GM12878 (cell line): ENCODE measurements at regions not wholly inside any gene's neighbourhood (a gene's known extent, or its start where the extent isn't known, plus 50 kb on each side); places are given as distances from the start of the nearest gene placed in this dataset.

Experiments
- ATAC-seq: fragments of 200-7000 bp; cut with Tn5 transposase; 3 replicates; pipeline ENCODE4 v1.9.1; 2020; ENCODE audit warnings: mild to moderate bottlenecking, moderate library complexity
- BruUV-seq: library from RNA; stranded (reverse); fragments of 400-500 nt; replicated peaks from 2 replicates; lab custom pipeline; 2021; lab: Mats Ljungman, UMichigan
- CTCF ChIA-PET: fragments of 300-600 bp; sonication (Branson Sonifier 250); formaldehyde crosslinking; extraction: SDS; loops from one replicate; lab custom pipeline; 2021; ENCODE audit warnings: inconsistent platforms; lab: Yijun Ruan, JAX
- POLR2A ChIA-PET: fragments of 350-600 bp; formaldehyde crosslinking; extraction: SDS; loops from one replicate; lab custom pipeline; 2021; ENCODE audit warnings: inconsistent platforms; lab: Charles Lee
- RAD21 ChIA-PET: fragments of 300-600 bp; sonication (Branson Sonifier 250); formaldehyde crosslinking; loops from one replicate; lab custom pipeline; 2023; ENCODE audit warnings: antibody characterized with exemption; ENCODE audit not compliant: unreplicated experiment; lab: Charles Lee
- SMC1A ChIA-PET: fragments of 300-600 bp; sonication (Branson Sonifier 250); formaldehyde crosslinking; loops from one replicate; lab custom pipeline; 2023; ENCODE audit not compliant: unreplicated experiment, uncharacterized antibody; lab: Charles Lee
- DNase-seq: peaks from one replicate; pipeline ENCODE4 v3.0.0-alpha.2; 2011; ENCODE audit warnings: low read depth, low spot score
- FAIRE-seq: peaks from 3 replicates; lab custom pipeline; 2011; peaks lifted over from hg19 to GRCh38; lab: Jason Lieb, UNC
- H2AFZ ChIP-seq: 2 replicates; pipeline ENCODE4 v1.6.0; 2011; ENCODE audit warnings: low read depth, low read length, control low read depth; ENCODE audit not compliant: control insufficient read depth
- H3K27ac ChIP-seq: 2 replicates; pipeline ENCODE4 v1.5.1; 2011; ENCODE audit warnings: control low read depth; ENCODE audit not compliant: control insufficient read depth, insufficient read depth
- H3K27me3 ChIP-seq, 2 experiments: replicated peaks in 1 of 2; 2 replicates each; pipeline versions ENCODE4 v1.6.0 to v1.6.1; 2011; ENCODE audit warnings: low read length in 1 of 2; ENCODE audit not compliant: control insufficient read depth in 2 of 2, insufficient read depth in 2 of 2
- H3K36me3 ChIP-seq, 2 experiments: 2 replicates each; pipeline ENCODE4 v1.5.1; 2011; ENCODE audit warnings: low read length in 1 of 2; ENCODE audit not compliant: control insufficient read depth in 2 of 2, insufficient read depth in 2 of 2
- H3K4me1 ChIP-seq: 2 replicates; pipeline ENCODE4 v1.6.1; 2011; ENCODE audit warnings: mild to moderate bottlenecking, low read length, moderate library complexity, mixed read lengths; ENCODE audit not compliant: control insufficient read depth, insufficient read depth
- H3K4me2 ChIP-seq: 2 replicates; pipeline ENCODE4 v1.6.0; 2011; ENCODE audit warnings: control low read depth; ENCODE audit not compliant: control insufficient read depth, insufficient read depth
- H3K4me3 ChIP-seq: fragments of 200-600 bp; sonication (generic); 2 replicates; pipeline ENCODE4 v1.5.1; 2016
- H3K79me2 ChIP-seq: 2 replicates; pipeline ENCODE4 v1.6.0; 2011; ENCODE audit warnings: low read length; ENCODE audit not compliant: control insufficient read depth, insufficient read depth
- H3K9ac ChIP-seq: 2 replicates; pipeline ENCODE4 v1.8.0; 2011; ENCODE audit warnings: low read length, control low read depth, mixed read lengths; ENCODE audit not compliant: control insufficient read depth, insufficient read depth
- H3K9me3 ChIP-seq: replicated peaks from 3 replicates; pipeline ENCODE4 v1.5.1; 2011; ENCODE audit warnings: mild to moderate bottlenecking, low read length; ENCODE audit not compliant: control insufficient read depth, insufficient read depth
- H4K20me1 ChIP-seq: 2 replicates; pipeline ENCODE4 v1.6.0; 2011; ENCODE audit not compliant: control insufficient read depth, insufficient read depth
- ATF3 ChIP-seq: IDR thresholded peaks from 2 replicates; pipeline ENCODE4 v1.6.1; 2011; ENCODE audit warnings: low read depth, mild to moderate bottlenecking, low read length, moderate library complexity, borderline replicate concordance; ENCODE audit errors: extremely low read depth
- ATF7 ChIP-seq: fragments of 450-650 bp; IDR thresholded peaks from 2 replicates; pipeline ENCODE4 v1.6.1; 2016; ENCODE audit warnings: low read depth, mild to moderate bottlenecking
- BACH1 ChIP-seq: fragments of 450-650 bp; IDR thresholded peaks from 2 replicates; pipeline ENCODE4 v1.6.1; 2017; ENCODE audit warnings: mild to moderate bottlenecking, borderline replicate concordance
- CTCF ChIP-seq, 3 experiments: IDR thresholded peaks in 2 of 3; conservative IDR thresholded peaks in 1 of 3; 2 replicates each; pipeline ENCODE4 v1.5.1; 2011; ENCODE audit warnings: low read depth in 3 of 3, low read length in 3 of 3, mild to moderate bottlenecking in 3 of 3, control low read depth in 2 of 3, moderate library complexity in 2 of 3, inconsistent platforms in 1 of 3, mixed read lengths in 1 of 3; ENCODE audit not compliant: control insufficient read depth in 2 of 3, insufficient read depth in 1 of 3; ENCODE audit errors: extremely low read depth in 1 of 3
- CUX1 ChIP-seq: IDR thresholded peaks from 2 replicates; pipeline ENCODE4 v1.6.1; 2012; ENCODE audit warnings: improper control_type of control experiment, low read depth, low read length; ENCODE audit not compliant: insufficient replicate concordance
- IKZF1 ChIP-seq: fragments of 450-650 bp; conservative IDR thresholded peaks from 2 replicates; pipeline ENCODE4 v1.6.1; 2017; ENCODE audit warnings: antibody characterized with exemption, mild to moderate bottlenecking
- MTA2 ChIP-seq: fragments of 450-650 bp; IDR thresholded peaks from 2 replicates; pipeline ENCODE4 v1.6.1; 2016; ENCODE audit warnings: low read depth, mild to moderate bottlenecking, moderate library complexity
- NR2C2 ChIP-seq: IDR thresholded peaks from 2 replicates; pipeline ENCODE4 v1.6.1; 2011; ENCODE audit warnings: borderline replicate concordance, low read depth; ENCODE audit not compliant: control insufficient read depth, insufficient read length
- SKIL ChIP-seq: fragments of 450-650 bp; IDR thresholded peaks from 2 replicates; pipeline ENCODE4 v1.6.1; 2017; ENCODE audit warnings: mild to moderate bottlenecking, low read depth, inconsistent platforms; ENCODE audit not compliant: poor library complexity, severe bottlenecking
- SP1 ChIP-seq: IDR thresholded peaks from one replicate; pipeline ENCODE4 v1.6.1; 2011; ENCODE audit warnings: low read depth, low read length
- WRNIP1 ChIP-seq: IDR thresholded peaks from 2 replicates; pipeline ENCODE4 v1.6.1; 2011; ENCODE audit warnings: low read depth, low read length, improper control_type of control experiment, borderline replicate concordance
- ZNF274 ChIP-seq: IDR thresholded peaks from one replicate; pipeline ENCODE4 v1.8.0; 2011; ENCODE audit not compliant: insufficient read length, insufficient read depth
- in situ Hi-C: fragments of 300-500 bp; cut with MboI; formaldehyde crosslinking; loops from 9 replicates; pipeline ENCODE4 v1.14.3; 2018; ENCODE audit warnings: mixed read lengths
- intact Hi-C: fragments of 100-400 bp; cut with micrococcal nuclease; formaldehyde crosslinking; loops from one replicate; pipeline ENCODE4 v1.14.2; 2022; ENCODE audit not compliant: unreplicated experiment

- no peak for TF ChIP-seq CUX1
Measured at GRCh38 chr14:84826294-84826693, 703.6 kb upstream of the FLRT2 start (continued).

- Histone ChIP-seq H3K79me2 (no peaks in the 10 kb centered on the region), H2AFZ (no peak overlapping the region), H3K4me2 (no peak overlapping the region), H3K4me3 (no peak overlapping the region), H3K9me3 (no peaks in the 10 kb centered on the region), H3K9ac (no peak overlapping the region), H3K27me3 (no peaks in the 10 kb centered on the region), H3K27ac (no peak overlapping the region), H4K20me1 (no peaks in the 10 kb centered on the region), H3K36me3 (no peaks in the 10 kb centered on the region), H3K4me1 (no peaks in the 10 kb centered on the region)
- ATAC-seq (no peak), DNase-seq (no peak), FAIRE-seq (no peak)
- intact Hi-C loops (no loop called here), in situ Hi-C loops (no loop called here)
- BruUV-seq, result no TSS peak
- TF ChIP-seq ATF3 (no peak), SKIL (no peak), IKZF1 (no peak), NR2C2 (no peak), SP1 (no peak), CTCF (IDR thresholded peaks at IDR 0.05 in 2 of 3, conservative IDR thresholded peaks at IDR 0.05 in 1 of 3; ENCODE audit: control insufficient read depth in 2 of 3, extremely low read depth in 1 of 3, insufficient read depth in 1 of 3, low read depth in 3 of 3, low read length in 3 of 3) (no peak), WRNIP1 (no peak), ZNF274 (no peak), BACH1 (no peak), ATF7 (no peak), MTA2 (no peak)
- ChIA-PET RAD21 (no interaction called here), CTCF (no interaction called here), SMC1A (interaction anchor here (0.9 kb wide), 1 partner anchor 11 kb away, joined by 3 read pairs; no protein-coding TSS in a partner anchor), POLR2A (no interaction called here)
Measured at GRCh38 chr14:84850595-84850994, 679.3 kb upstream of the FLRT2 start.
